Kidney epithelial cell (primary cell): ENCODE measurements at regions not wholly inside any gene's neighbourhood (a gene's known extent, or its start where the extent isn't known, plus 50 kb on each side); places are given as distances from the start of the nearest gene placed in this dataset.

Experiments used
- DNase-seq: peaks from one replicate; pipeline ENCODE4 v3.0.0-alpha.2; 2010; ENCODE audit warnings: low read depth
- H3K27me3 ChIP-seq: 2 replicates; pipeline ENCODE4 v1.6.0; 2011; ENCODE audit warnings: low read length; ENCODE audit not compliant: control insufficient read depth, insufficient read depth
- H3K36me3 ChIP-seq: 2 replicates; pipeline ENCODE4 v1.5.1; 2011; ENCODE audit warnings: low read length; ENCODE audit not compliant: control insufficient read depth, insufficient read depth
- H3K4me3 ChIP-seq: 2 replicates; pipeline ENCODE4 v1.5.1; 2011; ENCODE audit warnings: low read depth, mild to moderate bottlenecking, control low read depth, low read length
- TF ChIP-seq, protein P1 (sequence below): IDR thresholded peaks from 2 replicates; pipeline ENCODE4 v1.5.1; 2011; ENCODE audit warnings: mild to moderate bottlenecking, moderate library complexity, low read length, control low read depth, inconsistent platforms; ENCODE audit not compliant: insufficient read depth, poor library complexity, severe bottlenecking

DNA sequence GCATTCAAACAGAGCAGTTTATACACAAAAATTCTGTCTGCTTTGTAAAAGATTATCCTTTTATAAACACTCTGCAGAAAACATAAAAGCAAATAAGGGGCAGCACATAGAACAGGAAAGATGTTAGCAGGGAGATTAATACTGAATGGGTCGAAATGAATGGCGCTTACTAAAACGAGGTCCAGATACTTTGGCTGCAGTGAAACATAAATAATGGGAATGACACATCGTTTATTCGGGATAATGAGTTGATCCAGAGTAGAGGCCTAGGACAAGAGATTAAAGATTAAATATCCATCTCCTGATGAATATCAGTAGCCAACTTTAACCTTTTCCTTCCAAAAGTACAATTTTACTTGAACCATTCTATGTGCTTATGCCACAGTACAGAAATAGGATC lies 54.4 kb upstream of the PROX1 start:
- DNase-seq: no peak
- Histone ChIP-seq H3K4me3 (no peak overlapping the region), H3K36me3 (no peaks in the 10 kb centered on the region), H3K27me3 (peaks cover 7% of the 10 kb centered on the region)
- TF ChIP-seq, protein P1, sequence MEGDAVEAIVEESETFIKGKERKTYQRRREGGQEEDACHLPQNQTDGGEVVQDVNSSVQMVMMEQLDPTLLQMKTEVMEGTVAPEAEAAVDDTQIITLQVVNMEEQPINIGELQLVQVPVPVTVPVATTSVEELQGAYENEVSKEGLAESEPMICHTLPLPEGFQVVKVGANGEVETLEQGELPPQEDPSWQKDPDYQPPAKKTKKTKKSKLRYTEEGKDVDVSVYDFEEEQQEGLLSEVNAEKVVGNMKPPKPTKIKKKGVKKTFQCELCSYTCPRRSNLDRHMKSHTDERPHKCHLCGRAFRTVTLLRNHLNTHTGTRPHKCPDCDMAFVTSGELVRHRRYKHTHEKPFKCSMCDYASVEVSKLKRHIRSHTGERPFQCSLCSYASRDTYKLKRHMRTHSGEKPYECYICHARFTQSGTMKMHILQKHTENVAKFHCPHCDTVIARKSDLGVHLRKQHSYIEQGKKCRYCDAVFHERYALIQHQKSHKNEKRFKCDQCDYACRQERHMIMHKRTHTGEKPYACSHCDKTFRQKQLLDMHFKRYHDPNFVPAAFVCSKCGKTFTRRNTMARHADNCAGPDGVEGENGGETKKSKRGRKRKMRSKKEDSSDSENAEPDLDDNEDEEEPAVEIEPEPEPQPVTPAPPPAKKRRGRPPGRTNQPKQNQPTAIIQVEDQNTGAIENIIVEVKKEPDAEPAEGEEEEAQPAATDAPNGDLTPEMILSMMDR: no peak

GRCh38 chr1:213934649-213935048 lies 53.1 kb upstream of the PROX1 start:
- Histone ChIP-seq H3K27me3 (peaks cover 7% of the 10 kb centered on the region), H3K4me3 (no peak overlapping the region), H3K36me3 (no peaks in the 10 kb centered on the region)
- TF ChIP-seq, protein P1: no peak
- peak; percentile 57 for DNase-seq

DNA sequence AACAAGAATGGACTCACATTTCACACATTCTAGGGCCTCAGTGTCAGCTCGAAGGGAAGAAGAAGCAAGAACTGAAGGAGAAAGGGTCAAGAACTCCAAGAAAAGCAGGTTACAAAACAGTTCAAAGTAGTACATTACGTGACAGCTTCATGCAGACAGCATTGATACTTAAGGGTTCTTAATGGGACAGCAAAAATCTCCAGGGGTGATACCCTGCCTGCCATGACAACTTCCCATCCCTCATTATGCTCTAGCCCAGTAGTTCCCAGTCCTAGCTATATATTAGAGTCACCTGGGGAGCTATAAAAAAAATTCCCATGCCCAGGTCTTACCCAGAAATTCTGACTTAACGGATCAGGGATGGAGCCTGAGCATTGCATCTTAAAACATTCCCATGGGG lies 51.2 kb upstream of the PROX1 start:
- TF ChIP-seq, protein P1: no peak

More for the DNA sequence above, 51.2 kb upstream of the PROX1 start:
- H3K36me3 ChIP-seq: no peaks in the 10 kb centered on the region
- peaks cover 4% of the 10 kb centered on the region for H3K27me3 ChIP-seq
- no peak for DNase-seq
- H3K4me3 ChIP-seq: no peak overlapping the region
